GM21515 (cell line): ENCODE measurements at regions not wholly inside any gene's neighbourhood (a gene's known extent, or its start where the extent isn't known, plus 50 kb on each side); places are given as distances from the start of the nearest gene placed in this dataset.
"Not testable (repeated sequence)": the region's sequence is repeated elsewhere in the genome, so short reads cannot be mapped to it uniquely, and the experiment has no call there.

Experiments used
- ATAC-seq: cut with Tn5 transposase; IDR thresholded peaks from one replicate; pipeline ENCODE4 v1.9.1; 2021; ENCODE audit not compliant: unreplicated experiment

GRCh38 chr15:35974052-35974451, 428.1 kb upstream of the DPH6 start:
- ATAC-seq = no peak

- no peak for ATAC-seq
Observed at GRCh38 chr15:35975941-35976340, 430.0 kb upstream of the DPH6 start.

- ATAC-seq = no peak
Observed at GRCh38 chr15:35979608-35980007, 433.6 kb upstream of the DPH6 start.

- no peak for ATAC-seq
Observed at GRCh38 chr15:35980719-35981118, 434.8 kb upstream of the DPH6 start.

- ATAC-seq = no peak
Observed at GRCh38 chr15:35986191-35986721, 440.3 kb upstream of the DPH6 start.

GRCh38 chr15:35987056-35987455, 441.1 kb upstream of the DPH6 start:
- ATAC-seq = no peak

- no peak for ATAC-seq
Observed at GRCh38 chr15:35991386-35991785, 445.4 kb upstream of the DPH6 start.

GRCh38 chr15:35992791-35993190, 446.8 kb upstream of the DPH6 start:
- no peak for ATAC-seq

GRCh38 chr15:35993196-35993595, 447.2 kb upstream of the DPH6 start:
- no peak for ATAC-seq

- ATAC-seq = no peak
Observed at GRCh38 chr15:35994876-35995275, 448.9 kb upstream of the DPH6 start.

- no peak for ATAC-seq
Observed at GRCh38 chr15:35998663-35999602, 453.0 kb upstream of the DPH6 start.

GRCh38 chr15:36004891-36005490, 459.0 kb upstream of the DPH6 start:
- no peak for ATAC-seq

- ATAC-seq = no peak
Observed at GRCh38 chr15:36005542-36005941, 459.6 kb upstream of the DPH6 start.

- no peak for ATAC-seq
Observed at GRCh38 chr15:36007699-36008098, 461.7 kb upstream of the DPH6 start.

- ATAC-seq = no peak
Observed at GRCh38 chr15:36008719-36009118, 462.8 kb upstream of the DPH6 start.

GRCh38 chr15:36024031-36024688, 478.2 kb upstream of the DPH6 start:
- no peak for ATAC-seq

- no peak for ATAC-seq
Observed at GRCh38 chr15:36026627-36027283, 480.8 kb upstream of the DPH6 start.

GRCh38 chr15:36029606-36030210, 483.7 kb upstream of the DPH6 start:
- ATAC-seq = no peak

GRCh38 chr15:36039996-36040572, 494.1 kb upstream of the DPH6 start:
- ATAC-seq = no peak

GRCh38 chr15:36047018-36047716, 501.2 kb upstream of the DPH6 start:
- ATAC-seq = not testable (repeated sequence)
